ENCODE measurements at regions not wholly inside any gene's neighbourhood (a gene's known extent, or its start where the extent isn't known, plus 50 kb on each side); places are given as distances from the start of the nearest gene placed in this dataset.
"Not testable (repeated sequence)": the region's sequence is repeated elsewhere in the genome, so short reads cannot be mapped to it uniquely, and the experiment has no call there.

- Histone ChIP-seq H3K79me2 (replicated peaks; ENCODE audit: insufficient read depth, low read length) (no peaks in the 10 kb centered on the region), H3K9me2 (ENCODE audit: insufficient read depth, low read length) (no peaks in the 10 kb centered on the region), H2AFZ (ENCODE audit: low read depth, low read length) (no peak overlapping the region), H4K20me1 (ENCODE audit: insufficient read depth) (no peaks in the 10 kb centered on the region), H3K4me3 (ENCODE audit: low read length) (no peak overlapping the region), H3K27me3 (ENCODE audit: insufficient read depth, low read depth, low read length) (no peaks in the 10 kb centered on the region), H3K27ac (ENCODE audit: low read length) (no peak overlapping the region), H3K36me3 (ENCODE audit: insufficient read depth, low read length) (no peaks in the 10 kb centered on the region), H3K9ac (ENCODE audit: low read length) (no peak overlapping the region), H3K4me2 (ENCODE audit: low read length) (no peak overlapping the region), H3F3A (ENCODE audit: insufficient read depth, low read length, poor library complexity, severe bottlenecking) (no peaks in the 10 kb centered on the region), H3K9me3 (ENCODE audit: low read length) (no peaks in the 10 kb centered on the region)
- TF ChIP-seq MXI1 (conservative IDR thresholded peaks at IDR 0.05; ENCODE audit: poor library complexity, severe bottlenecking) = no peak
- TF ChIP-seq RAD21 (conservative IDR thresholded peaks at IDR 0.05) = no peak
- TF ChIP-seq EZH2 (IDR thresholded peaks at IDR 0.05; ENCODE audit: borderline replicate concordance, insufficient read depth, low read length, poor library complexity, severe bottlenecking) = no peak
Observed at GRCh38 chr11:86736291-86737143, 63.8 kb upstream of the PRSS23 start.

DNA sequence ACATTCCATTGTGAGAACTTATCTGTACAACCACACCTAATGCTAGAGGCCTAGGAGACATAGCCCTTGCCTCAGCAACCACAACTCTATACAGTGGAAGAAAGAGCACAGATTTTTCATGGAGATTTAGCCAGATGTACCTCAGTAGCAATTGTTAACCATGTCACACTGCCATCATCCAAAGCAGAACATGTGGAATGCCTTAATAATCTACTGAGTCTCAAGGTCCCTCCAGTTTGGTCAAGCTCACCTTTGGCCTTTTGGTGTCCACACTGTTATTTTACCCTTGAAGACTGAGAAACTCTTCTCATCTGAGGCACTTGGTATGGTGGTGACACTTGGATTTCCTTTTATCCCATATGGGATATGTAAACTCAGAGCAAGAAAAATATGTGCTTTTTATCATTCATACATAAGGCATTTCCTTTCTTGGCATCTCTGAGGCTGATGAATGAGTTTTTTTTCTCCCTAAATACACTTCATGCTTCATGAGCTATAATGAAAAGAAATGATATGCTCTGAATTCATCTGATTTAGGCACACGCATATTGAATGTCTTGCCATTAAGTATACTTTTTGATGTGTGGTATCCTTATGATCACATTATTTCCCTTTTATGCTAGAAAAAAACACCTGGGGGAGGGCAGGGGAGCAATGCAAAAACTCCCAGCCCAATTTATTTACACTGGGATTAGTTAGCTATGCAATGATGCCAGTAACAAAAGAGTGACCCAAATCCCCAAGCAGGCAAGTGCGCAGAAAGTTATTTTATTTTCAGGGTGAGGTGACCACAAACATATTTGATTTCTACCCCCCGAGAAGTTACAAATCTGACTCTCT lies 63.3 kb upstream of the ME3 start:
- Histone ChIP-seq H3K79me2 (replicated peaks; ENCODE audit: insufficient read depth, low read length) (no peaks in the 10 kb centered on the region), H3K4me2 (ENCODE audit: low read length) (no peak overlapping the region), H4K20me1 (ENCODE audit: insufficient read depth) (no peaks in the 10 kb centered on the region), H3K27ac (ENCODE audit: low read length) (no peak overlapping the region), H3K9me3 (ENCODE audit: low read length) (no peaks in the 10 kb centered on the region), H3K27me3 (ENCODE audit: insufficient read depth, low read depth, low read length) (no peaks in the 10 kb centered on the region), H2AFZ (ENCODE audit: low read depth, low read length) (no peak overlapping the region), H3K9me2 (ENCODE audit: insufficient read depth, low read length) (no peaks in the 10 kb centered on the region), H3F3A (ENCODE audit: insufficient read depth, low read length, poor library complexity, severe bottlenecking) (no peaks in the 10 kb centered on the region), H3K36me3 (ENCODE audit: insufficient read depth, low read length) (no peaks in the 10 kb centered on the region), H3K4me3 (ENCODE audit: low read length) (no peak overlapping the region), H3K9ac (ENCODE audit: low read length) (no peak overlapping the region)
- TF ChIP-seq POLR2AphosphoS5 (IDR thresholded peaks at IDR 0.05) (no peak), MXI1 (conservative IDR thresholded peaks at IDR 0.05; ENCODE audit: poor library complexity, severe bottlenecking) (no peak), EZH2 (IDR thresholded peaks at IDR 0.05; ENCODE audit: borderline replicate concordance, insufficient read depth, low read length, poor library complexity, severe bottlenecking) (no peak), RAD21 (conservative IDR thresholded peaks at IDR 0.05) (no peak), SMC3 (conservative IDR thresholded peaks at IDR 0.05; ENCODE audit: poor library complexity) (no peak), TAF1 (IDR thresholded peaks at IDR 0.05; ENCODE audit: low read depth) (no peak), REST (IDR thresholded peaks at IDR 0.05; ENCODE audit: borderline replicate concordance) (no peak), EP300 (conservative IDR thresholded peaks at IDR 0.05; ENCODE audit: poor library complexity, severe bottlenecking) (no peak)
- TF ChIP-seq, protein P1, sequence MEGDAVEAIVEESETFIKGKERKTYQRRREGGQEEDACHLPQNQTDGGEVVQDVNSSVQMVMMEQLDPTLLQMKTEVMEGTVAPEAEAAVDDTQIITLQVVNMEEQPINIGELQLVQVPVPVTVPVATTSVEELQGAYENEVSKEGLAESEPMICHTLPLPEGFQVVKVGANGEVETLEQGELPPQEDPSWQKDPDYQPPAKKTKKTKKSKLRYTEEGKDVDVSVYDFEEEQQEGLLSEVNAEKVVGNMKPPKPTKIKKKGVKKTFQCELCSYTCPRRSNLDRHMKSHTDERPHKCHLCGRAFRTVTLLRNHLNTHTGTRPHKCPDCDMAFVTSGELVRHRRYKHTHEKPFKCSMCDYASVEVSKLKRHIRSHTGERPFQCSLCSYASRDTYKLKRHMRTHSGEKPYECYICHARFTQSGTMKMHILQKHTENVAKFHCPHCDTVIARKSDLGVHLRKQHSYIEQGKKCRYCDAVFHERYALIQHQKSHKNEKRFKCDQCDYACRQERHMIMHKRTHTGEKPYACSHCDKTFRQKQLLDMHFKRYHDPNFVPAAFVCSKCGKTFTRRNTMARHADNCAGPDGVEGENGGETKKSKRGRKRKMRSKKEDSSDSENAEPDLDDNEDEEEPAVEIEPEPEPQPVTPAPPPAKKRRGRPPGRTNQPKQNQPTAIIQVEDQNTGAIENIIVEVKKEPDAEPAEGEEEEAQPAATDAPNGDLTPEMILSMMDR (IDR thresholded peaks at IDR 0.05; ENCODE audit: poor library complexity, severe bottlenecking) = no peak

GRCh38 chr11:86732739-86733138 lies 60.3 kb upstream of the ME3 start:
- not testable (repeated sequence) for H3F3A ChIP-seq (ENCODE audit: insufficient read depth, low read length, poor library complexity, severe bottlenecking); H3K27ac ChIP-seq (ENCODE audit: low read length); H3K27me3 ChIP-seq (ENCODE audit: insufficient read depth, low read depth, low read length); H3K79me2 ChIP-seq (replicated peaks; ENCODE audit: insufficient read depth, low read length); H3K9me2 ChIP-seq (ENCODE audit: insufficient read depth, low read length); H3K4me2 ChIP-seq (ENCODE audit: low read length); H3K9me3 ChIP-seq (ENCODE audit: low read length); H3K4me3 ChIP-seq (ENCODE audit: low read length); H3K36me3 ChIP-seq (ENCODE audit: insufficient read depth, low read length); H2AFZ ChIP-seq (ENCODE audit: low read depth, low read length); H4K20me1 ChIP-seq (ENCODE audit: insufficient read depth); H3K9ac ChIP-seq (ENCODE audit: low read length)

- H3K9me2 ChIP-seq (ENCODE audit: insufficient read depth, low read length) = not testable (repeated sequence)
Observed at GRCh38 chr11:86732286-86732685, 59.9 kb upstream of the ME3 start.

More at GRCh38 chr11:86732286-86732685, 59.9 kb upstream of the ME3 start:
- not testable (repeated sequence) for H3K36me3 ChIP-seq (ENCODE audit: insufficient read depth, low read length); H3F3A ChIP-seq (ENCODE audit: insufficient read depth, low read length, poor library complexity, severe bottlenecking); H2AFZ ChIP-seq (ENCODE audit: low read depth, low read length); H3K27ac ChIP-seq (ENCODE audit: low read length); H3K9ac ChIP-seq (ENCODE audit: low read length); H3K27me3 ChIP-seq (ENCODE audit: insufficient read depth, low read depth, low read length); H4K20me1 ChIP-seq (ENCODE audit: insufficient read depth); H3K4me2 ChIP-seq (ENCODE audit: low read length); H3K4me3 ChIP-seq (ENCODE audit: low read length); H3K9me3 ChIP-seq (ENCODE audit: low read length); H3K79me2 ChIP-seq (replicated peaks; ENCODE audit: insufficient read depth, low read length)
